HEK293T (cell line): ENCODE measurements at regions not wholly inside any gene's neighbourhood (a gene's known extent, or its start where the extent isn't known, plus 50 kb on each side); places are given as distances from the start of the nearest gene placed in this dataset.

ENCODE experiments used
- CTCF ChIA-PET: fragments of 350-600 bp; formaldehyde crosslinking; extraction: SDS; loops from one replicate; lab custom pipeline; 2021; ENCODE audit warnings: antibody characterized with exemption, inconsistent platforms; lab: Yijun Ruan, JAX
- POLR2A ChIA-PET: fragments of 350-600 bp; formaldehyde crosslinking; extraction: SDS; loops from one replicate; lab custom pipeline; 2020; ENCODE audit warnings: antibody characterized with exemption, inconsistent platforms; lab: Yijun Ruan, JAX
- DNase-seq: peaks from one replicate; pipeline ENCODE4 v3.0.0; 2012; ENCODE audit warnings: mixed read lengths; ENCODE audit errors: extremely low spot score
- ARNT ChIP-seq: fragments of 450-650 bp; IDR thresholded peaks from 2 replicates; pipeline ENCODE4 v1.6.1; 2017; ENCODE audit warnings: mild to moderate bottlenecking
- BHLHE40 ChIP-seq: fragments of 450-650 bp; IDR thresholded peaks from 2 replicates; pipeline ENCODE4 v1.6.1; 2016; ENCODE audit warnings: mild to moderate bottlenecking, moderate library complexity, borderline replicate concordance
- CTBP1 ChIP-seq: fragments of 450-650 bp; IDR thresholded peaks from 2 replicates; pipeline ENCODE4 v1.6.1; 2016; ENCODE audit warnings: borderline replicate concordance
- ELF4 ChIP-seq: fragments of 450-650 bp; IDR thresholded peaks from 2 replicates; pipeline ENCODE4 v1.6.1; 2017; ENCODE audit warnings: antibody characterized with exemption
- FOXA1 ChIP-seq: fragments of 450-650 bp; IDR thresholded peaks from 2 replicates; pipeline ENCODE4 v1.6.1; 2016; ENCODE audit warnings: mild to moderate bottlenecking
- FOXK2 ChIP-seq: fragments of 450-650 bp; IDR thresholded peaks from 2 replicates; pipeline ENCODE4 v1.6.1; 2016; ENCODE audit warnings: mild to moderate bottlenecking
- FOXM1 ChIP-seq: fragments of 450-650 bp; IDR thresholded peaks from 2 replicates; pipeline ENCODE4 v1.6.1; 2017; ENCODE audit warnings: mild to moderate bottlenecking, borderline replicate concordance
- HDGF ChIP-seq: fragments of 450-650 bp; IDR thresholded peaks from 2 replicates; pipeline ENCODE4 v1.6.1; 2017; ENCODE audit warnings: antibody characterized with exemption, borderline replicate concordance
- L3MBTL2 ChIP-seq: fragments of 450-650 bp; conservative IDR thresholded peaks from 2 replicates; pipeline ENCODE4 v1.6.1; 2016; ENCODE audit warnings: mild to moderate bottlenecking
- LEF1 ChIP-seq: fragments of 450-650 bp; IDR thresholded peaks from 2 replicates; pipeline ENCODE4 v1.6.1; 2017; ENCODE audit warnings: mild to moderate bottlenecking, borderline replicate concordance
- NFRKB ChIP-seq: fragments of 450-650 bp; IDR thresholded peaks from 2 replicates; pipeline ENCODE4 v1.6.1; 2016; ENCODE audit warnings: mild to moderate bottlenecking, moderate library complexity
- SP1 ChIP-seq: fragments of 450-650 bp; IDR thresholded peaks from 2 replicates; pipeline ENCODE4 v1.6.1; 2017
- SUZ12 ChIP-seq: fragments of 450-650 bp; IDR thresholded peaks from 2 replicates; pipeline ENCODE4 v1.6.1; 2016; ENCODE audit warnings: mild to moderate bottlenecking
- TARDBP ChIP-seq: fragments of 450-650 bp; IDR thresholded peaks from 2 replicates; pipeline ENCODE4 v1.6.1; 2016
- ZNF384 ChIP-seq: fragments of 450-650 bp; IDR thresholded peaks from 2 replicates; pipeline ENCODE4 v1.6.1; 2016
- TF ChIP-seq, protein P1 (sequence below): fragments of 450-650 bp; IDR thresholded peaks from 2 replicates; pipeline ENCODE4 v1.6.1; 2016

DNA sequence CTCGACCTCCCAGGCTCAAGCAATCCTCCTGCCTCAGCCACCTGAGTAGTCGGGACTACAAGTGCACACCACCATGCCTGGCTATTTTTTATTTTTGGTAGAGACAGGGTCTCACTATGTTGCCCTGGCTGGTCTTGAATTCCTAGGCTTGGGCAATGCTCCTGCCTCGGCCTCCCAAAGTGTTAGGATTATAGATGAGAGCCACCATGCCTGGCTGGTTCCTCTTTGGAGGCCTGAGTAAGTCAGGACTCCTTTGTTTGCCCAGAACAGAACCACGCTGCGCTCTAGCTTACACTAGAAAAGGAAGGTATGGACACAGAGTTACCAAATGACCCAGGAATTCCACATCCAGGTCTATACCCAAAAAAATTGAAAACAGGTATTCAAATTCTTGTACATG is 135.9 kb upstream of the SLC1A4 start:
- POLR2A ChIA-PET: no interaction called here
- CTCF ChIA-PET: no interaction called here
- no peak for DNase-seq
- TF ChIP-seq FOXA1: no peak
- no peak for TF ChIP-seq HDGF
- no peak for TF ChIP-seq ARNT
- no peak for TF ChIP-seq FOXM1
- no peak for TF ChIP-seq TARDBP
- no peak for TF ChIP-seq SP1
- TF ChIP-seq, protein P1, sequence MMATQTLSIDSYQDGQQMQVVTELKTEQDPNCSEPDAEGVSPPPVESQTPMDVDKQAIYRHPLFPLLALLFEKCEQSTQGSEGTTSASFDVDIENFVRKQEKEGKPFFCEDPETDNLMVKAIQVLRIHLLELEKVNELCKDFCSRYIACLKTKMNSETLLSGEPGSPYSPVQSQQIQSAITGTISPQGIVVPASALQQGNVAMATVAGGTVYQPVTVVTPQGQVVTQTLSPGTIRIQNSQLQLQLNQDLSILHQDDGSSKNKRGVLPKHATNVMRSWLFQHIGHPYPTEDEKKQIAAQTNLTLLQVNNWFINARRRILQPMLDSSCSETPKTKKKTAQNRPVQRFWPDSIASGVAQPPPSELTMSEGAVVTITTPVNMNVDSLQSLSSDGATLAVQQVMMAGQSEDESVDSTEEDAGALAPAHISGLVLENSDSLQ: no peak
- no peak for TF ChIP-seq CTBP1
- TF ChIP-seq LEF1: no peak
- no peak for TF ChIP-seq BHLHE40
- TF ChIP-seq FOXK2: no peak
- no peak for TF ChIP-seq NFRKB
- no peak for TF ChIP-seq SUZ12
- no peak for TF ChIP-seq ZNF384

DNA sequence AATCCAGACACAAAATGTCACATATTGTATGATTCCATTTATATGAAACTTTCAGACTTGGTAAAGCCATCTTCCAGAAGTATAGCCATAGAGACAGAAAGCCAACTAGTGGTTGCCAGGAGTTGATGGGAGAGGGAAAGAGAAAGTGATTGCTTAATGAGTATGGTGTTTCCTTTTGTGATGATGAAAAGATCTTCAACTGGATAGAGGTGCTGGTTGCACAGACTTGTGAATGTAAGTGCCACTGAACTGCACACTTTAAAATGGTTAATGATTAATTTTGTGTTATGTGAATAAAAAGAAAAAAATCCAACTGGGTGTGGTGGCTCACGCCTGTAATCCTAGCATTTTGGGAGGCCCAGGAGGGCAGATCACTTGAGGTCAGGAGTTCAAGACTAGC is 135.3 kb upstream of the SLC1A4 start:
- DNase-seq: no peak
- ChIA-PET CTCF (interaction anchor here (1.4 kb wide), 1 partner anchor 208 kb away, joined by 4 read pairs; no protein-coding TSS in a partner anchor), POLR2A (no interaction called here)
- no peak for TF ChIP-seq LEF1
- no peak for TF ChIP-seq FOXM1
- no peak for TF ChIP-seq SP1
- no peak for TF ChIP-seq ELF4
- no peak for TF ChIP-seq SUZ12
- no peak for TF ChIP-seq L3MBTL2
- no peak for TF ChIP-seq HDGF
- TF ChIP-seq, protein P1: no peak
- TF ChIP-seq TARDBP: no peak
- TF ChIP-seq ZNF384: no peak
- TF ChIP-seq ARNT: no peak

DNA sequence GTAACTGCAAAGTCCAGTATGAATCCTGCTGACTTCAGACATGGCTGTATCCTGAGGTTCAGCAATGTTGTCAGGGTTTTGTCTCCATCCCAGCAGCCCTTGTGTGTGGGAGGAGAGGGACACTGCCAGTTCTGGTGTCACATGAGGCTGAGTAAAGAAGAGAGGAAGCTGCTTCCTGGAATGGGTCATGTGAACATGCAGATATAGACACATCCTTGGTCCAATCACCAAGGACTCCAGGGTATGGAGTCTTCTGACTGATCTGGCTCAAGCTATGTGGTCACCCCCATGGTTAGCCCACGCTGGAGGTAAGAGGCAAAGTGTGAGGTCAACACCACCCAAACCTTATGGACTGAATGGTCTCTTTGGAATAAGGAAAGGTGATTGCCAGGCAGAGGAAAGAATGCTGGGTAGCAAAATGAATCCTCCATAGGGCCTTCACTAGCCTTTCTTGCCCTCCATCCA is 134.4 kb upstream of the SLC1A4 start:
- TF ChIP-seq NFRKB (no peak), ELF4 (no peak), HDGF (no peak), FOXA1 (no peak), FOXM1 (no peak), ZNF384 (no peak), L3MBTL2 (no peak), SUZ12 (no peak), SP1 (no peak), FOXK2 (no peak), TARDBP (no peak), LEF1 (no peak), BHLHE40 (no peak), ARNT (no peak), CTBP1 (no peak)
- TF ChIP-seq, protein P1: no peak
- ChIA-PET POLR2A (no interaction called here), CTCF (interaction anchor here (1.4 kb wide), 1 partner anchor 208 kb away, joined by 4 read pairs; no protein-coding TSS in a partner anchor)
- no peak for DNase-seq

DNA sequence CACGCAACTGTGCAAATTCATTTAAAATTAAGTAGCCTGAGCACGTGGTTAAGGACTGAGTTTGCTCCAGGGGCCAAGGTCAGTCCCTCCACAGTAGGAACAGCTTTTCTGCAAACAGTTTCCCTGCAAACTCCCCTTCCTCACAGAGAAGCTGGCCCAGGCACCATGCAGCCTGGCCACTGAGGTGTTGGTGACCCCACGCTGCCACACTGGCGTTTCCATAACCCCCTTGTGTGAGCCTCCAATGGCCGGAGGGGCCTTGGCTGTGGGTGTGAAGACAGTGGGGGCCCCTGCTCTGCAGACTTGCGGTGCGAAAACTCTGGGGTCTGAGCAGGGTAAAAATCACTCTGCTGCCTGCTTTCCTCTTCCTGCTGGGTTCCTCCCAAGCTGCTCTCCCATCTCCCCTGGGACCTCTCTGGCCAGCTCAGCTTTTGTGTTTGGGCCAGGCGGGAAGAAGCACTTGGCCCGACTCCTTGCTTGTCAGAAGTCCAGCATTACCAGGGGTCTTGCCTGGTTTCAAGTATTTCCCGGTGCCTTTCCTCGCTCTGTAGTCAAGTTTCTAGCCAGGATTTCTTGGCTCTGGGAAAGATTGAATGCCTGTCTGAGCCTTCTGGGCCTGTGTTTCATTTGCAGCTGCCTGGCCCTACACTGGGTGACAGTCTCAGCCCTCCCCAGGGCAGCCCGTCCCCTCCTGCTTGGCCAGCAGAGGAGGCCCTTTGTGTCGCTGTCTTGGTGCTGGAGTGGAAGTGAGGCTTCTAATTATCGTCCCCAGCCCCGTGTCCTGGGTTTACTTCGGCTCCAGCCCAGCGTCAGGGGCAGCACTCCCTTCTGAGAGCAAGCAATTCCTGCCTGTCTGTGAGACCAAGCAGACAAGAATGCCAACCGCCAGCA is 131.4 kb upstream of the SLC1A4 start:
- ChIA-PET CTCF (interaction anchor here (1.2 kb wide), 1 partner anchor 209 kb away, joined by 3 read pairs; no protein-coding TSS in a partner anchor), POLR2A (interaction anchor here (0.8 to 2.5 kb wide), 3 partner anchors 14 to 204 kb away, joined by 3 to 8 read pairs (median 4); partner anchors contain the start of gene SERTAD2)
- no peak for DNase-seq
- TF ChIP-seq ARNT (no peak), TARDBP (no peak), BHLHE40 (no peak), CTBP1 (no peak), ZNF384 (no peak), L3MBTL2 (no peak), ELF4 (no peak), LEF1 (no peak)

DNA sequence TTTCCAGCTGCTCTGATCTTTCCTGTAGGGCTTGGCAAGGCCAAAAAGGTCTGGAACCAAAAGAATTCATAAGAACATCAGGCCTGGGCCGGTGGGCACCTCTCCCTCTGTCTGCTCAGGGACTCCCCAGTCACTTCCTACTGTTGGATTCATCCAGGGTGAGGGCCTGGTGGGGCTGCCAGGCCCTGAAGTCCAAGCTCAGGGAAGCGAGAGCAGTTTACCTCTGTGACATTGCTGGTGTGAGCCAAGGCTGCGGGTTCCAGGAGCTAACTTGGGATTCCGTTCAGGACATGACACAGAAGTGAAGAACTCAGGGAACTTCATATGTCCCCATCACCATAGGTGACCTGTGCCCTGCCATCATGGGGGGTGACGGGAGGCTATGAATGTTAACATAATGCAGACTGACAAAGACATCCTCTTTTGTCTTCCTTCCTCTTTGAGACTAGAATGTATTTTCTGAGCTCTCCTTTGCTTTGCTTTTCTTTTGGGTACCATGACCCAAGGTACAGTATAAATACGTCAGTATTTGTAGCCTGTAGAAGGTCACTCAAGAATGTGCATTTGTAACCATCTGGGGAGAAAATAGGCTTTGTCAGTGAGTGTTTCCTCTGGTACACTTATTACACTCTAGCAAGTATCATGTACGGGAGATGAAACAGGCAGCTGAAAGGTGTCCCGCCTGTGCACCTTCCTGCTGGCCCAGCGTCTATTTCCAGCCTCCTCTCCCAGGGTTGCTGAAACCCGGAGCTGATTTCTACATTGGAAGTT is 130.5 kb upstream of the SLC1A4 start:
- POLR2A ChIA-PET: interaction anchor here (0.8 to 2.5 kb wide), 8 partner anchors 13 to 251 kb away, joined by 3 to 8 read pairs (median 4); partner anchors contain the start of genes CEP68 and SERTAD2
- CTCF ChIA-PET: interaction anchor here (0.9 to 1.2 kb wide), 2 partner anchors 27 to 210 kb away, joined by 3 read pairs; no protein-coding TSS in a partner anchor
- DNase-seq: no peak
- TF ChIP-seq, protein P1: no peak
- no peak for TF ChIP-seq FOXK2
- TF ChIP-seq ELF4: no peak
- TF ChIP-seq ZNF384: no peak
- no peak for TF ChIP-seq FOXA1
- no peak for TF ChIP-seq NFRKB
- no peak for TF ChIP-seq SUZ12
- no peak for TF ChIP-seq HDGF
- no peak for TF ChIP-seq CTBP1
- TF ChIP-seq SP1: no peak
- TF ChIP-seq FOXM1: no peak
- TF ChIP-seq ARNT: no peak
- TF ChIP-seq LEF1: no peak
- TF ChIP-seq TARDBP: no peak
